GM03348 (cell line): ENCODE measurements at regions not wholly inside any gene's neighbourhood (a gene's known extent, or its start where the extent isn't known, plus 50 kb on each side); places are given as distances from the start of the nearest gene placed in this dataset.
"Not testable (repeated sequence)": the region's sequence is repeated elsewhere in the genome, so short reads cannot be mapped to it uniquely, and the experiment has no call there.

Experiments
- DNase-seq: peaks from one replicate; pipeline ENCODE4 v3.0.0; 2012; ENCODE audit warnings: low spot score

DNA sequence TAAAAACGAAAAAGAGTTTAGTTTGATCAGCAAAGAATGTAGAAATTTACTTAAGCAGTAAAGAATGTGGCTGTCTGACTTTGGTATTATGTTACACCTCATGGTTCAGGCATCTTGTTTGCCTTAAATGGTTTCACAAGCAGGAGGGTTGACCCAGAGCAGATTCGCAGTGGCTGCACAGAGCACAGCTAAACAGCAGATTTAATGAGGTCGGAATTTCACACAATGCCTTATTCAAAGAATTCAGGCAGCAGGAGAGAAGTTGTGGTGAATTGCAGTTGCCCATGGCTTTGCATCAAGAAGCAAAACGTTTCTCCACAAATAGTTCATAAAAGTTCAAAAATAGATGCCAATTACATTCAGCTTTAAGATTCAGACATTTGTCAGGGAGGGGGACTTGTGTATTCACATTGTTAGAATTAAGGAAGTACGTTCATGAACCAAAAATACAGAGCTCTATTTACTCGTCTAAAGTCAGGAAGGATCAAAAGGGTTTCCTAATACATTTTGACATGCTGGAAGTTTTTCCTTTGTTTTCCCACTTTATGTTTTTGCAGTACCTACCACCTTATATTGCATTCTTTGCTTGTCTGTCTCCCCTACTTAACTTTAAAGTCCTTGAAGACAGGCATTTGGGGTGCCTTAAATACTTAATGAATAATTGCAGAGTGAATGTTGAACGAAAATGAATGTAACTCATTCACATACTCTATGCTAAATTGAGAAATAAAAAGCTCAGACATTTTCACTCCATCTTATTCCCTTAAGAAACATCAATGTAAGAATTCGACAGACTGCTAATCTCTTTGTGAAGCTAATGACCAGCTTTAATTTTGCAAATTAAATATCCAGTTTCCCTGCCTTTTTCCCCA lies 1163.6 kb upstream of the CITED2 start:
- peak; percentile 70 for DNase-seq

DNA sequence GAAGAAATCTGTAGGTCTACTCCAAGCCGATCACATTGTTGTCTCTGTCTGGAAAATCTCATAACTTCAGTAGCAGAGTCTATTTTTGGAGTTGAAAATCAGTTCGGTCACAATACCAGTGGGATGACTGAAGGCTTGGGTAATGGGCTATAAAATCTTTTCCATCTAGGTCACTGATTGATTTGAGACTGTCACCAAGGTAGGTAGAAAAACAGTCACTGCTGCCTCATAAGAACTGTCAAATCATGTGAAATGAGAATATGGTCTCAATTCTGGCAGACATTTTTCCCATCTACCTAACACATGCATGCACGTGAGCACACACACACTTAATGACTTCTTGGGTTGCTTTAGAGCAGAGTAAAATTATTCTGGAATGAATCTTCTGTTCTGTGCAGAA lies 1162.8 kb upstream of the CITED2 start:
- peak; percentile 14 for DNase-seq

DNA sequence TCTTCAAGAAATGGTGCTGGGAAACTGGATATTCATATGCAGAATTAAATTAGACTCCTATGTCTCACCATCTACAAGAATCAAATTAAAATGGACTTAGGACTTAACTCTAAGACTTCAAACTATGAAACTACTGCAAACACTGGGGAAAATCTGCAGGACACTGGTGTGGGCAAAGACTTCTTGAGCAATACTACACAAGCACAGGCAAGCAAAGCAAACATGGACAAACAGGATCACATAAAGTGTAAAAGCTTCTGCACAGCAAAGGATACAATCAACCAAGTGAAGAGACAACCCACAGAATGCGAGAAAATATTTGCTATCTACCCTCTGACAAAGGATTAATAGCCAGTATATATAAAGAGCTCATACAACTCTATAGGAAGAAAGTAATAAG lies 1161.1 kb upstream of the CITED2 start:
- DNase-seq, result no peak

DNA sequence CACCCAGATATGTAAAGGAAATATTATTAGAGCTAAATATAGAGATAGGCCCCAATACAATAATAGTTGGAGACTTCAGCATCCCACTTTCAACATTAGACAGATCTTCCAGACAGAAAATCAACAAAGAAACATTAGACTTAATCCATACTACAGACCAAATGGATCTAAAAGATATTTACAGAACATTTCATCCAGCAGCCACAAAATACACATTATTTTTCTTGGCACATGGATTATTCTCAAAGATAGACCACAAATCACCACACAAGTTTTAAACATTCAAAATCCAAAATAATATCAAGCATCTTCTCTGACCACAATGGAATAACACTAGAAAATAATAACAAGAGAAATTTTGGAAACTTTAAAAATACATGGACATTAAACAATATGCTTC lies 1159.1 kb upstream of the CITED2 start:
- DNase-seq, result no peak

DNA sequence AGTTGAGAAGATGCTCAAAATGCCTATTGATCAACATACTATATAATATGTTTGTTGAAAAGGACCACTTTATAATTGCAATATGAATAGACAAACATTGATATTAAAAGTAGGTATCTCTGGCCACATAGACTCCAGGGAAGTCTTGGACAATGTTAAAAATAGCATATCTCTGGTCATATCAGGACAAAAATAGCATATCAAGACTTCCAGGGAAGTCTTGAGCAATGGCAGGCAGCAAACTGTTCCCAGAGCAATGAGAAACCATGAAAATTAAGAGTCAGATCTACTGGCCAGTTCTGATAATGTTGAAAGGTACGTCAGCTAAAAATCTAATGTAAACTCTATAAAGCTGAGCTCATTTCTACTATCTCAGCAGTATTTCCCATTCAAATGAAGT lies 1130.3 kb upstream of the CITED2 start:
- DNase-seq, result no peak

DNA sequence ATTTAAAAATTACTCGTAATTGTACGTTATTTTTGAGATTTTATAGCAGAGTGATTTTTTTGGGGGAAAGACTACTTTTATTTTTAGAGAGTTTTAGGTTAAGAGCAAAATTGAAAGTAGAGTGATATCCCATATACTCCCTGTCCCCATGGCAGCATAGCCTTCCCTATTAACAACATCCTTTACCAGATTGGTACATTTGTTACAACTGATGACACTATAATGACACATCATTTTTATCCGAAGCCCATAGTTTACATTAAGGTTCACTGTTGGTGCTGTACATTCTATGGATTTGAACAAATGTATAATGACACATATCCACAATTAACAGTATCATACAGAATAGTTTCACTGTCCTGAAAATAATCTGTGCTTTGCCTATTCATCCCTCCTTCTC lies 1126.4 kb upstream of the CITED2 start:
- no peak for DNase-seq

DNA sequence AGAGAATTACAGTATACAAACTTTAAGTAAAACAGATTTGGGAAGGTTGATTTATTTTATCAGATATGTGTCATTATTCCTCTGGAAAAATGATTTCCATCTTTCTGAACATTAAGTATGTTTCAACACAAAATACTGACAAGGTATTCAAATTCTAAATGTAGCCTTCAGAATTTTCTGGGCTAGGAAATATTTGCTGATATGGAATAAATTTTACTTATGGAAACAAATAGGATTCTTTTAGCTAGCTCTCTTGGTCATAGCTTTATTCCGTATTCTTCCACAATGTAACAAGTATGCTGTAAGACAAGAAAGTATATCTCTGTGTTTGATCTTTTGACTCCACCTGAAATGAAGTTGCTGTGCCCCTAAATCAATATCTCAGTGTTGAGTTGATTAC lies 1125.2 kb upstream of the CITED2 start:
- DNase-seq, result no peak

DNA sequence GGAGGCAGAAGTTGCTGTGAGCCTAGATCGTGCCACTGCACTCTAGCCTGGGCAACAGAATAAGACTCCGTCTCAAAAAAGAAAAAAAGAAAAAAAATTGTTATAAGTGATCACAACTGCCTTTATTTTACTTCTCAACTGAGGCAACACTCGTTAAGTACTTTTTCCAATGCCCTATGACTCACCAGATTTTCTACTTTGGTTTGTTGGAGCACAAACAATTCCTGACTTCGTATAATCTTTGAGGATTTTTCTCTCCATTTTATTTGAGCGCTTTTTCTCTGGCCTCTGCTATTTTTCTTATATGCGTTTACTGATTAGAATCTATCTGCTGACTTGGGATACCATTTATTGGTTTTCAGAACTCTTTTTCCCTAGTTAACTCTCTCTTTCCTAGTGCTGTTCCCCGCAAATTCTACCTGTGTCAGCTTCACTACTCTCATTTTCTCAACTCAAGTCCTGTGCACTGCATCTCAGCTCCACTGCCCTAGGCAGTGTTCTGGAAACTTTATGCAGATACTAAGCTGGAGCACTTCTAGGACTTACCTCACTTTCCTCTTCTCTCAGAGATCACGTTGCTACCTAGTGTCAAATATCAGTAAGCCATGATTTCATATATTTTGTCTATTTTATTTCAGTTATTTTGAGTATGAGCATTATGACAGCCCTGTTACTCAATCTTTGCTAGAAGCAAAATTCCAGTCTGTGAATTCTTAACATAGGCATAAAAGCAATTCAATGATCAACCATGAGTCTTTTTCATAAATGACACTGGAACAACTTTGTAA lies 1120.1 kb upstream of the CITED2 start:
- peak; percentile 11 for DNase-seq

DNA sequence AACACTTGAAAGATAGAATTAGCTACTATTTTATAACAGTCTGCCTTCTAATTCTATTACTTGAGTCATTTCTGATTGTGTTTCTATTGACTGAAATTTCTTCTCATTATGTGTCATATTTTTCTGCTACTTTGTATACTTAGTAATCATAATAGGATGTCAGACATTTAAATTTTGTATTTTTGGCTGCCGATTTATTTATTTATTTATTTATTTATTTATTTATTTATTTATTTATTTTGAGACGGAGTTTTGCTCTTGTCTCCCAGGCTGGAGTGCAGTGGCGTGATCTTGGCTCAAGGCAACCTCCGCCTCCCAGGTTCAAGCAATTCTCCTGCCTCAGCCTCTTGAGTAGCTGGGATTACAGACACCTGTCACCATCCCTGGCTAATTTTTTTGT lies 1119.0 kb upstream of the CITED2 start:
- not testable (repeated sequence) for DNase-seq

DNA sequence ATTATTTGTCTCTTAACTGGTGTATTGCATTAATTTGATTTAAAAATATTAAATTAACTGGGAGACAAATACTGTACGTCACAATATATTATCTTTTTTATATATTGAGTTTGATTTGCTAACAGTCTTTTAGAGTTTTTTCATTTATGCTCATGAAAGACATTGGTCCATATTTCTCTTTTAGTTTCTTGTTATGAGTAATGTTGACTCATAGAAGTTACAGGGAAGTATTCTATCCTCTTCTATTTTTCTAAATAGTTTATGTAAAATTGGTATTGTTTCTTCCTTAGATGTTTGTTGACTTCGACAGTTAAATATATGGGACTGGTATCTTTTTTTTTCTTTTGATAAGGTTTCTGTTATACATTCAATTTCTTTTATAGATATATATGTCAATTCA lies 1115.6 kb upstream of the CITED2 start:
- DNase-seq, result peak; percentile 13

DNA sequence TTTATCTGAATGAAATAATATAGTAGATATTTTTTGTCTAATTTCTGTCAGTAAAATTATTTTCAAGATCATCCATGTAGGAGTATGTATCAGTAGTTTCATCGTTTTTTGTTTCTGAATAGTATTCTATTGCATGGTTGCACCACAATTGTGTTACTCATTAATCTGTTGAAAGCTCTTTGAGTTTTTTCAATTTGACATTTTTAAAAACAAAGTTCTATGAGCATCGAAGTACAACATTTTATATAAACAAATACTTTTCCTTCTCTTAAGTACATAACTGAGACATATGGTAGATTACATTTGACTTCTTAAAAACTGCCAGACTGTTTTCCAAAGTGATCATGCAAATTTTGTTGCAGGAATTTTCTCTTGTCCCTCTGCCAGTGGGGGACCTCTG lies 1113.1 kb upstream of the CITED2 start:
- DNase-seq, result no peak

DNA sequence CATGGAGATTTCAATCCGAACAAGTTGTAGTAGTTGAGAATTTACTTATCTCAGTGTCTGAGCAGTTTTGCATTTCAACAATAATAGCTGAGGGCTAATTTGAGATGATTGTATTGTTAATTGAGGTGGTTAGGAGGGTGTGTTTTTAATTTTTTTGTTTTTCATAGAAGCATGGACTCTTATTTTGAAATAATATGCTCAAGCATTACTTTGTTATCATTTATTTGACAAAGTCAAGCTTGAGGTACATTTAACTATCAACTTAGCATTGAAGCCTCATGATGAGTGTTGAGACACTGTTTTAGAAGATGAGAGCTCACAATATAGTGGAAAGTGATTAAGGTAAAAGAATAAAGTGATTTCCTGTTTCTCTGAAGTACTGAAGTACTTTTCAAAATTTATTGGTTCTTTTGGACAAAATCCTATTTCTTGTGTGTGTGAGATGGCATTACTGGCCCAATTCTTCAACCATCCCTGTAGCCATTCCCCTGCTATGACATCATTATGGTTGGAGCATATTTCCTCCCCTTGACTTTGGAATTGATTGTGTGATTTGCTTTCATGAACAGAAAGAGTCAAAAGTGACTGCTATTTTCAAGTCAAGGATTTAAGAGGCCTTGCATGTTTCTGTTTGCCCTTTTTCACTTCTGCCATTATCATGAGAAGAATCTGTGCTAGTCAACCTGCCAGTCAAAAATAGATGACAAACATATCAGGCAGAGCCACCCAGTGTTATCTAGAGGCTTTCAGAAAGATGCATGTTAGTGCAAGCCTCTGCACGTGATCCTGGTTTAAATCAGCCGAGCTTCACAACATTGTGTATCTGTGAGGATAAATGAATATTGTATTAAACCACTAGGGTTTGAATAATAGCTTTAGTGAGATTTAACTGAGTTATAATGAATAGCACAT lies 1112.3 kb upstream of the CITED2 start:
- DNase-seq, result peak; percentile 29

DNA sequence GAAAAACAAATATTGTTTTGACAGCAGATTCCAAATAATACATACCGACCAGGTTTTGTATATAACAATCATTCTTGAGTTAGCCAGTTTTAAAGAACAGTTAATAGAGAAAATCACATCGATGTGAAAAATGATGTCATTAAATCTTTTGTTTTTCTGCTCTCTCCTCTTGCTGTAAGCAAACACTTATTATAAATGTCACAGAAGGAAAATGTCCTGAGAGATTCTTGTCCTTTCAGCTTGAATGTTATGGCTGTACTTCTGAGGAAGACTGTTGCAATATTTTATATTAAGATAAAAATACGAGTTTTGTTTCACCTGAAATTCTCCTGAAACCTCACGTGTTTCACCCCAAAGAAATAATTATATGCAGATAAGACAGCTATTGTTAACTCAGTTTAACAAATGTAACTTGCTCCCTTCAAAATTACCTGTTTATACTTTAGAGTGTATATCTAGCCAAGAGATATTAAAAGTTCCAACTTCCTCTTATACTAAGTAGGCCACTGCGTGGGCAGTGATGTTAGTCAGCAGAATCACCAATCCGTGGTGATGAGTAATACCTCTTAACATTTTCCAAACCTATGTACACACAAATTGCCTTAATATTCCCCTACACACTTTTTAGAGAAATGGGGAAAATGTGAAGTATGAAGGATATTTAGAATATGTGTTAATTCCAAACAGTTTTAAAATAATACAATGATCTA lies 1111.4 kb upstream of the CITED2 start:
- DNase-seq, result peak; percentile 66

DNA sequence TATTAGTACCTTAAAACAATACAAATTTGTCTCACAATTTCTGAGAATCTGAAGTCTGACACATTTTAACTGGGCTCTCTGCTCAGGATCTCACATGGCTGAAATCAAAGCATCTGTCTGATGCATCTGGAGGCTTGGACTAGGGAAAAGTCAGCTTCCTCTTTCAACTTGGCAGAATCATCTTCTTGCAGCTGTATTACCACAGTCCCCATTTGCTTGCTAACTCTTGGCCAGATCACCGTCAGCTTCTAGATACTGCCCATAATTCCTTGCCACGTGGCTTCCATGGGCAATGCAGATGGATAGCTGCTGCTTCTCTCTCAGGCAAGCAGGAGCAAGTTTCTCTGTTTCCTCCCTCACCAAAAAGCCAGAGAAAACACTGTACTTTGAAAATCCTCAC lies 1106.4 kb upstream of the CITED2 start:
- DNase-seq, result peak; percentile 55

DNA sequence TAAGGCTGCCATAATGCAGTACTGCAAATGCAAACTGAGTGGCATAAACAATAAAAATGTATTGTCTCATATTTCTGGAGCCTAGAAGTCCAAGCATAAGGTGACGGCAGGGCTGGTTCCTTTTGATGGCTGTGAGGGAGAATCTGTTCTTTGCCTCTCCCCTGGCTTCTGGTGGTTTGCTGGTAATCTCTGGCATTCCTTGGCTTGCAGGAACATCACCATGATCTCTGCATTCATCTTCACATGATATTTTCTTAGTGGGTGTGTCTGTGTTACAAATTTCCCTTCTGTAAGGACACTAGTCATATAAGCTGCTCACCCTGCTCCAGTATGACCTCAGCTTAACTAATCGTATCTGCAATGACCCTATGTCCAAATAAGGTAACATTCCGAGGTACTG lies 1104.2 kb upstream of the CITED2 start:
- no peak for DNase-seq

DNA sequence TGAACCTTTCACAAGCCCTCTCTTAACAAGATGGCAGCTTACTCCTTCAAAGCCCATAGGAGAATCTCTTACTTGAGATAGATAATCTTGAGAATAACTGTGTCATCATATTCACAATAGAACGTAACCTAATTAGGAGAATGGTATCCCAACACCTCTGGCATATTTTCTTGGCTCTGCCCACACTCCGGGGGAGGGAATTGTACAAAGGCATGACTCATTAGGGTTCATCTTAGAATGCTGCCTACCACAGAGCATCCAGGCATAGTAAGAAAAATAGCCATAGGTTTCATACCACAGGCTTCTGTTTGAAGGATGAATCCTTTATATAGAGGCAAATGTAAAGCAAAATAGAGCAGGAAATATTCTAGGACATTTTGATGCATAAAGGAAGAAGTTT lies 1100.6 kb upstream of the CITED2 start:
- no peak for DNase-seq

DNA sequence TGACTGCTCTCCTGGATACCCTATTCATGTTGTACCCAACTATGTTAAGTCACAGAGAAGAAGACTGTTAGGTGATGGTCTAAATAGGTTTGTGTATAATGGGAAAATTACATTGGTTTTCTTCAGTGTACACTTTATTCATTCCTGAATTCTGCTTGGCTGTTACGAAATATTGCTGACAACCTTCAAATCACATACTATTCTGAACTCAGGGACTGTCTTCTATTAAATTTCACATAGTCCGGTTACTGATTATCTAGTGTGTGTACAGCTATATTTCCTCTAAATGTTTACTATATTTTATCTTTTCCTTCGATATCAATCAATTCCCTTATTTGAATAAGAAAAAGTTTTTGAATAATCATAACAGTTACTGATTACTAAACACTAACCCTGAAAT lies 1090.3 kb upstream of the CITED2 start:
- DNase-seq, result no peak

DNA sequence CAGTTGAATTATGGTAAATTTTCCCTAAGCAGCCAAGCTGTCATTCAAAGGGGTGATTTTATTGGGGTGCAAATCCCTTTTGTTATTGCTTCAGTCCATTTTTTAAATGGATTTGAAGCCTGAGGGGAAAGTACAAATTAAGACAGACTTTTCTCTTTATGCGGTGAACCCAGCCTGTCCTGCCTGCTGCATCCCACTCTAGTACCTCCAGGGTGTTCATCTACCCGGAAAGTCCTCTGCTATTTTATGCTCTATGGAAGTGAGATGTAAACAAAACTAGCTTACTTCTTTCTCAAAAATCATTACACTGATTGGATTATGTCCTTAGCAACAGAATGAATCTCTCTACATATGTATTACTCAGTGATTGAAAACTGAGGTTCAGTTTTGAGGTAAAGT lies 1088.9 kb upstream of the CITED2 start:
- DNase-seq, result no peak

DNA sequence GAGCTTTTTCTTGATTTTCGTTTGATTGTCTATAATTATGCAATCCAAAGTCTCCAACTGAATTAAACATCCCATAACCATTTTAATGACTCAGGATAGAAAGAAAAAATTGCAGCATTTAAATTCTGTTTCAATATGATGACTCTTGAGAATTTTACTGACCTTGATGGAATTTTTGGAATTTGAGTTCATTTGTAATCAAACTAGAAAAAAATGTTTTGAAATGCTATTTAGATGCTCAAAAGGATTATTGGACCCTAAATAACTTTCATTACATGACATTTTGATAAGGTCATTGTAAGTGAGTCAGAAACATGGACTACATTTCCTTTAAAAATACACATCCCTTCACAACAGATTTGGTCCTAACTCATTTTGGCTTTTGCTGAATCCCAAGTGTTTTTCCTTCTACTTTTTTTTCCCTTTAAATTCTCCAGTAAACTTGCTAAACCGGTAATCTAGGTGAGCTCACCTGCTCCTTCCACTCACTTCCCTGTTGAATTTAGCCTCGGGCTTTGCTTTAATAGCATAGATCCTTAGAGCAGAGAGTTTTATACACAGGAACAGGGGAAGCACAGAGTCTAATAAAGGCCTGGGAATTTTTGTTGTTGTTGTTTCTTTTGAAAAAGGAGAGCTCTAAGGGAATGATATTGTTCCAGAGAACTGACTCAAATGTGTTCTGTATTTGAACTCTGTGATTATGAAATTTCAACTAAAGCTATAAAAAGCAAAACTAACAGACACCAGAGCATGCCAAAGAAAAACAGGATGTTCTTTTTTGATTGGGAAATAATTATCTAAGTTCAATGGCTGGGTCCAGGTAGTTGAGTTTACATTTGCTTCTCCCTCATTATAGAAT lies 1088.2 kb upstream of the CITED2 start:
- DNase-seq, result peak; percentile 47

DNA sequence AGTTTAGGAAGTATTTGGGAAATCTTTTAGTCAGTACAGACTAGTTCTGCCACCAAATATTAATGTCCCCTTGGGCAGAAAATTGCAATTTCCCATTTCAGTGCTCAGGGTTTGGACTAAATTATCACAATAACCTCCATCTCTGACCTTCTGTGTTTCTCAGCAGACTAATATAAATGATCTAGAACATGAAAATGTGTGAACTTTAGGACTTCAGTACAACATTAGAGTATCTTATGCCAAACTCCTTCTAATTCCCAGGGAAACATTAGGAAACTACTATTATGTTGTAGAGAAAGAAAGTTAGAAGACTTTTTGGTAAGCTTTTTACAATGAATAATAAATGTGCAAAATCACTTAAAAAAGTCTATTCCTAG lies 1087.6 kb upstream of the CITED2 start:
- DNase-seq, result no peak

DNA sequence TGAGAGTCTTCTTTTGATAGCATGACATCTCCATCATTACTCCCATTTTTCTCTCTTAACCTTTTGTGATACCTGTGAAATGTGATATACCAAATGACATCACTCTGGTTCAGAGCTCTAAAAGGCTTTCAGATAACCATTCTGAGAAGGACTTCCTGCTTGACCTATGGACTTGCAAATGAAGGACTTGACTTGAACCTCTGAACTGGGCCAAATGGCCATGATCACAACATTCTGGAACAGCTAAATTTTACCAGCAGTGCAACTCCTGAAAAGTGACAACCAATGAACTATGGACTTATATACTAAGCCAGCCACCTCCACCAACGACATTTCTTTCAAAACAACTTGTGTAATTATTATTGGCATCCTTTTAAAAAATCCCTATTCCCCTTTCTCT lies 1085.8 kb upstream of the CITED2 start:
- DNase-seq, result no peak
